ENCODE measurements at regions not wholly inside any gene's neighbourhood (a gene's known extent, or its start where the extent isn't known, plus 50 kb on each side); places are given as distances from the start of the nearest gene placed in this dataset.

- H3K36me3 ChIP-seq (ENCODE audit: low read depth) = no peaks in the 10 kb centered on the region
- ChIA-PET CTCF (no interaction called here), POLR2A (ENCODE audit: unreplicated experiment) (no interaction called here)
- intact Hi-C loops (cut with micrococcal nuclease; ENCODE audit: unreplicated experiment) = no loop called here
- H2AFZ ChIP-seq = no peak overlapping the region
- H3K4me2 ChIP-seq = no peak overlapping the region
- no peak overlapping the region for H3K27ac ChIP-seq
- no peak for DNase-seq
- BruUV-seq (replicated peaks) = no TSS peak
- no peaks in the 10 kb centered on the region for H3K9me2 ChIP-seq (ENCODE audit: insufficient read depth)
- H4K20me1 ChIP-seq (ENCODE audit: insufficient read depth) = no peaks in the 10 kb centered on the region
- H3K4me3 ChIP-seq = no peak overlapping the region
- no peak for TF ChIP-seq EZH2 (IDR thresholded peaks at IDR 0.05; ENCODE audit: low read depth)
- TF ChIP-seq, protein P1, sequence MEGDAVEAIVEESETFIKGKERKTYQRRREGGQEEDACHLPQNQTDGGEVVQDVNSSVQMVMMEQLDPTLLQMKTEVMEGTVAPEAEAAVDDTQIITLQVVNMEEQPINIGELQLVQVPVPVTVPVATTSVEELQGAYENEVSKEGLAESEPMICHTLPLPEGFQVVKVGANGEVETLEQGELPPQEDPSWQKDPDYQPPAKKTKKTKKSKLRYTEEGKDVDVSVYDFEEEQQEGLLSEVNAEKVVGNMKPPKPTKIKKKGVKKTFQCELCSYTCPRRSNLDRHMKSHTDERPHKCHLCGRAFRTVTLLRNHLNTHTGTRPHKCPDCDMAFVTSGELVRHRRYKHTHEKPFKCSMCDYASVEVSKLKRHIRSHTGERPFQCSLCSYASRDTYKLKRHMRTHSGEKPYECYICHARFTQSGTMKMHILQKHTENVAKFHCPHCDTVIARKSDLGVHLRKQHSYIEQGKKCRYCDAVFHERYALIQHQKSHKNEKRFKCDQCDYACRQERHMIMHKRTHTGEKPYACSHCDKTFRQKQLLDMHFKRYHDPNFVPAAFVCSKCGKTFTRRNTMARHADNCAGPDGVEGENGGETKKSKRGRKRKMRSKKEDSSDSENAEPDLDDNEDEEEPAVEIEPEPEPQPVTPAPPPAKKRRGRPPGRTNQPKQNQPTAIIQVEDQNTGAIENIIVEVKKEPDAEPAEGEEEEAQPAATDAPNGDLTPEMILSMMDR (conservative IDR thresholded peaks at IDR 0.05) = no peak
- no peaks in the 10 kb centered on the region for H3F3A ChIP-seq (ENCODE audit: insufficient read depth, low read depth)
- H3K27me3 ChIP-seq (ENCODE audit: insufficient read depth, low read depth) = no peaks in the 10 kb centered on the region
- no peaks in the 10 kb centered on the region for H3K79me2 ChIP-seq (ENCODE audit: low read depth)
- no peaks in the 10 kb centered on the region for H3K9me3 ChIP-seq (ENCODE audit: insufficient read depth, low read depth)
- H3K4me1 ChIP-seq (replicated peaks; ENCODE audit: insufficient read depth) = no peaks in the 10 kb centered on the region
Measured at GRCh38 chr9:102652471-102652870, 342.7 kb upstream of the CYLC2 start.

- Histone ChIP-seq H2AFZ (no peak overlapping the region), H4K20me1 (ENCODE audit: insufficient read depth) (no peaks in the 10 kb centered on the region), H3K9me2 (ENCODE audit: insufficient read depth) (no peaks in the 10 kb centered on the region), H3K79me2 (ENCODE audit: low read depth) (no peaks in the 10 kb centered on the region), H3K27me3 (ENCODE audit: insufficient read depth, low read depth) (no peaks in the 10 kb centered on the region), H3K4me3 (no peak overlapping the region), H3K4me2 (no peak overlapping the region), H3K36me3 (ENCODE audit: low read depth) (no peaks in the 10 kb centered on the region), H3F3A (ENCODE audit: insufficient read depth, low read depth) (no peaks in the 10 kb centered on the region), H3K9me3 (ENCODE audit: insufficient read depth, low read depth) (no peaks in the 10 kb centered on the region), H3K4me1 (replicated peaks; ENCODE audit: insufficient read depth) (no peaks in the 10 kb centered on the region), H3K27ac (no peak overlapping the region)
- intact Hi-C loops (cut with micrococcal nuclease; ENCODE audit: unreplicated experiment) = no loop called here
- no TSS peak for BruUV-seq (replicated peaks)
- CTCF ChIA-PET = no interaction called here
- POLR2A ChIA-PET (ENCODE audit: unreplicated experiment) = interaction anchor here (0.7 kb wide), 1 partner anchor 67 kb away, joined by 3 read pairs; no protein-coding TSS in a partner anchor
- DNase-seq = no peak
- no peak for TF ChIP-seq EZH2 (IDR thresholded peaks at IDR 0.05; ENCODE audit: low read depth)
- TF ChIP-seq, protein P1 (conservative IDR thresholded peaks at IDR 0.05) = no peak
Measured at GRCh38 chr9:102650896-102651295, 344.2 kb upstream of the CYLC2 start.

DNA sequence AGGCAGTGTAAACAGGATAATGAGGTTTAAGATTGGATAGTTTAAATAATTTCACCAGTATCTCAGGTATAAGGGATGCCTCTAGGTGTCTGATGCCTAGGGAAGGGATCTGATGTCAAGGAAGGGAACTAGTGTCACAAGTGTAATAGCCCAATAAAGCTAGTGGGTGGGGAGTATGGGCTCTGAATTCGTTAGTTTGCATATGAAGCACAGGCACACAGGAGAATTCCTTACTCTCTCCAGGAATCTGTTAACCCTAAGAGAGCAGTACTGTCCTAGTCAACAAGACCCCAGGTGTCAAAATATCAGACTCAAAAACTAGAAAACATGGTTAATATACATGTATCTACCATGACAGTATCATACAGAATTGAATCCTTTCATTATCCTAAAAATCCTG lies 352.5 kb upstream of the CYLC2 start:
- Histone ChIP-seq H3K4me1 (replicated peaks; ENCODE audit: insufficient read depth) (no peaks in the 10 kb centered on the region), H2AFZ (no peak overlapping the region), H3K4me3 (no peak overlapping the region), H3K9me3 (ENCODE audit: insufficient read depth, low read depth) (no peaks in the 10 kb centered on the region), H3K9me2 (ENCODE audit: insufficient read depth) (no peaks in the 10 kb centered on the region), H4K20me1 (ENCODE audit: insufficient read depth) (no peaks in the 10 kb centered on the region), H3K36me3 (ENCODE audit: low read depth) (no peaks in the 10 kb centered on the region), H3K27me3 (ENCODE audit: insufficient read depth, low read depth) (no peaks in the 10 kb centered on the region), H3K79me2 (ENCODE audit: low read depth) (no peaks in the 10 kb centered on the region), H3K4me2 (no peak overlapping the region), H3F3A (ENCODE audit: insufficient read depth, low read depth) (no peaks in the 10 kb centered on the region), H3K27ac (no peak overlapping the region)
- TF ChIP-seq, protein P1 (conservative IDR thresholded peaks at IDR 0.05) = no peak
- TF ChIP-seq EZH2 (IDR thresholded peaks at IDR 0.05; ENCODE audit: low read depth) = no peak
- CTCF ChIA-PET = no interaction called here
- POLR2A ChIA-PET (ENCODE audit: unreplicated experiment) = no interaction called here
- no peak for DNase-seq
- no TSS peak for BruUV-seq (replicated peaks)
- intact Hi-C loops (cut with micrococcal nuclease; ENCODE audit: unreplicated experiment) = no loop called here
